Kidney tubule cell (primary cell): ENCODE measurements at regions not wholly inside any gene's neighbourhood (a gene's known extent, or its start where the extent isn't known, plus 50 kb on each side); places are given as distances from the start of the nearest gene placed in this dataset.

Source experiments
- DNase-seq: peaks from one replicate; pipeline ENCODE4 v3.0.0-alpha.2; 2018; ENCODE audit warnings: low spot score

DNA sequence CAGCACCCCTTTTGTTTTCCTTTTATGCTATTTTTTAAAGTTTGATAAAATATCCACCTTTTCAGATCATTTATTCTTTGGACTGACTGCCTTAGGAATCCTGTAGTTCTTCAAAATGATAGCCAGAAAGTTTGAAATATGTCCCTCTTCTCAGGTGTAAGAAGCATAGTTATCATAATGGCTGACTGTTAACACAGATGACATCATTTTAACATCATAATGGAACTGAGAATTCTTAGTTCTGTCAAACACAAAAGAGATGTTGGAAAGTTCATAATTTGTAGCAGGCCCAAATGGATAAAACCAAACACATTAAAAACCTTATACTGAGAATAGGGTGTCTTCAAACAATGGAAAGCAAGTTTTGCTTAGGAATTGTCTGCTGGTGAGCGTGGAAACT lies 1254.4 kb downstream of the ADGRL3 start:
- DNase-seq, result no peak

DNA sequence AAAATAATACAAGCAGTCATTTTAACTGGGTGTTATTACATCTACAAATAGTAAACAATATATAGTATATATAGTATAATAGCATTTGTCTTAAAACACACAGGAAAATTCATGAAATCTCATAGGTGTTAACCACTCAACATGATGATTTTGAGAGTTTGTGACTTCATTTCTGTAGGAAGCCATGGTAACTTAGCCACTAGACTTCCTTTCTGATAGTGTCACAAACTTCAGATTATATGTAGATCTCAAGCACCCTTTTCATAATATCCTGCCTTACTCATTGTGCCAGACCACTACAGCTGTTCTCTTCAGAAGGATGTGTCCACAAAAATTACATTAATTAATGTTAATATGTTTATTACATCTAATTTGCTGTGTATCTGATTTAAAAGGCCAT lies 1250.6 kb downstream of the ADGRL3 start:
- DNase-seq, result no peak

DNA sequence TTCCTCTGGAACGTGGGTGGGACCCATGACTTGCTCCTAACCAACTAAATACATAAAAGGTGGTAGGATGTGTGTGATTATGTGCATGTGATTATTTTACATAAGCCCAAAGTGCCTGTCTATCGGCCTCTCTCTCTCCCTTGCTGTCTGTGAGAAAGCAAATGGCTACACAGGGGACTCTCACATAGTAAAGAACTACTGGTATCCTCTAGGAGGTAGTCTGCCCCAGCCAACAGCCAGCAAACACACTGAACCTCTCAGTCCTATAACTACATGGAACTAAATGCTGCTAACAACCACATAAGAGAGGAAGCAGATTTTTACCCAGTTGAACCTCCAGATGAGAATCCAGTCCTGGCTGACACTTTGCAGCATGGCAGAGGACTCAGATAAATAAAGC lies 1249.4 kb downstream of the ADGRL3 start:
- DNase-seq, result no peak

DNA sequence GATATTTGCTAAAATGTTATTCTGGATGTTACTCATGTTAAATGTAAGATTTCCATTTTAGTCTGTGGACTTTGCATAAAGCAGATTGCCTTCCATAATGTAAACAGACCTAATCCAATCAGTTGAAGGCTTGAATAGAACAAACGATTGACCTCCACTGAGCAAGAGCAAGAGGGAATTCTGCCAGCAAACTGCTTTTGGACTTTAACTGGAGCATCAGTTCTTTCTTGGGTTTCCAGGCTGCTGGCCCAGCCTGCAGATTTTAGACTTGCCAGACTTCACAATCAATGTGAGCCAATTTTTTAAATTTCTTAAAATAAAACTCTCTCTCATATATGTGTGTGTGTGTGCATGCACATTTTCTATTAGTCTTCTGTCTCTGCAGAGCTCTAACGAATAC lies 1248.8 kb downstream of the ADGRL3 start:
- no peak for DNase-seq

DNA sequence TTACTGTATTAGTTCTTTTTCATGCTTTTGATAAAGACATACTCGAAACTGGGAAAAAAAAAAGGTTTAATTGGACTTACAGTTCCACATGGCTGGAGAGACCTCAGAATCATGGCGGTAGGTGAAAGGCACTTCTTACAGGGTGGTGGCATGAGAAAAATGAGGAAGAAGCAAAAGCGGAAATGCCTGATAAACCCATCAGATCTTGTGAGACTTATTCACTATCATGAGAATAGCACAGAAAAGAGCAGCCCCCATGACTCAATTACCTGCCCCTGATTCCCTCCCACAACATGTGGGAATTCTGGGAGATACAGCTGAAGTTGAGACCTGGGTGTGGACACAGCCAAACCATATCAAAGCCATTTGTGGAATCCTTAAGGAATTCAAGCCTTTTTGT lies 1238.9 kb downstream of the ADGRL3 start:
- DNase-seq, result no peak

DNA sequence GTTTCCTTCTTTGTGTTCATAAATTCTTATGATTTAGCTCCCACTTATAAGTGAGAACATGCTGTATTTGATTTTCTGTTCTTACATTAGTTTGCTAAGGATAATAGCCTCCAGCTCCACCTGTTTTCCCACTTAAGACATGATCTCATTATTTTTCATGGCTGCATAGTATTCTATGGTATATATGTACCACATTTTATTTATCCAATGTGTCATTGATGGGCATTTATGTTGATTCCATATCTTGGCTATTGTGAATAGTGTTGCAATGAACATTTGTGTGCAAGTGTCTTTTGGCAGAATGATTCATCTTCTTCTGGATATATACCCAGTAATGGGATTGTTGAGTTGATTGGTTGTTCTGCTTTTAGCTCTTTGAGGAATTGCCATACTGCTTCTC lies 1234.8 kb downstream of the ADGRL3 start:
- no peak for DNase-seq

DNA sequence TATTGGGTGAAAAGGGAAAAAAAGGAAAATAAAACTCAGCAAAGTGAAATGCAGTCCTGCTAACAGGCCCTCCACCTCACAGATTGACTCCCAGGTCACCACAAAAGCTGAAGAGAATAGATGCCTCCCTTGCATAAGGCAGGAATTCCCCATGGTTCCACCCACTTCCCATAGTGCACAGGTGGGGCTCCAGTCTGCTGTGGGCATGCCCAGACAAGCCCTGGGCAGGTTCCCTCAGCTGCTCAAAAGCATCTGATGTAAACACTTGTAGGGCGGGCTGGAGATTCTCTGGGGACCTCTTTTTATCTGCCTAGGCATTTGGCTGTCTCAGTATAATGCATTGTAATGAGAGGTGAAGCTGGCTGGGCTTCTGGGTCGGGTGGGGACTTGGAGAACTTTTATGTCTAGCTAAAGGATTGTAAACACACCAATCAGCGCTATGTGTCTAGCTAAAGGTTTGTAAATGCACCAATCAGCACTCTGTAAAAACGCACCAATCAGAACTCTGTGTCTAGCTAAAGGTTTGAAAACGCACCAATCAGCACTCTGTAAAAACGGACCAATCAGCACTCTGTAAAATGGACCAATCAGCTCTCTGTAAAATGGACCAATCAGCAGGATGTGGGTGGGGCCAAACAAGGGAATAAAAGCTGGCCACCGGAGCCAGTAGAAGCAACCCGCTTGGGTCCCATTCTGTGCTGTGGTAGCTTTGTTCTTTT lies 1231.5 kb downstream of the ADGRL3 start:
- DNase-seq, result peak; percentile 1

DNA sequence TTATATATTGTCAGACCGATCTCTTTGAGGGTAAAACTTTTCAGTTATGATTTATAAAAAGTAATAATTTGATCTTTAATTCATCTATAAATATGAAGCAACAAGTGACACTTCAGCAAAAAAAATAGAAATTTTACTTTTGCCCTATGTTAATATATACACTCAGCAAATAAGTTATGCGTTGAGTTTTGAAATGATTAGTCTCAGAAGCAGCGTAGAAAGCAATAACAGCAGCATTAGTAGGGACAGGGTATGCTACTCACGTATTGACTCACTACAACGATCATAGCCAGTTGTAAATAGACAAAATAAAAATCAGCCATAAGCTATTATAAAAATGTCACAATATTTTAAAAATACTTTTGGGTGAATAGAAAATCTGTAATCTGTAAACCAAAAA lies 1229.2 kb downstream of the ADGRL3 start:
- no peak for DNase-seq

DNA sequence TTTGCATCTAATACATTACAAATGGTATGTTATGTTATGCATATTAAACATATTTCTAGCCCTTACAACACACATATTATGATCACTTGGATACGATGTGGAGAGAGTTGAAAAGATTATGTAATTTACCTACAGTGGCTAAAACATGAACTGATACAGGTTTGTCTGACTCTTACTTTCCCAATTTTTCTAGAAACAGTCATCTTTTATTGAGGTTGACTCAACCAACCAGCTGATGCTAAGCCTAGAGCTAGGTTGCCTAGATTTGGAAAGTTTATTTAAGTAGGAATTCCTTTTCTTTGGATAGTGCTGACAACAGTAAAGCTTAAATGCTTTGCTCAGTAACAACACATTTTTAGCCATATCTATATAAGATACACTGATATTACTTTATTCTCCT lies 1215.1 kb downstream of the ADGRL3 start:
- DNase-seq, result no peak

DNA sequence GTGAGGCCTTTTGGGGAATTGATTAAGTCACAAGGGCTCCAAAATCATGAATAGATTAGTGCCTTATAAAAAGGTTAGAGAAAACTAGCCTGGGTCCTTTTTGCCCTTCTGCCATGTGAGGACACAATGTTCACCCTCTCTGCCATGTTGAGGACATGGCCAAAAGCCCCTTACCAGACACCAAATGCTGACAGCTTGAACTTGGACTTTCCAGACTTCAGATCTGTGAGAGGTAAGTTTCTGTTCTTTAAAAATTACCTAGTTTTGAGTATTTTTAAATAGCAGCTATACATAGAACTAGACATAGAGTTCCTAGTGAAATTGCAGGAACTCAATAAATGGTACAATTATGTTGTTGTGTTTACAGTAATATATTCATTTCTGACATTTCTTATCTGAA lies 1214.4 kb downstream of the ADGRL3 start:
- no peak for DNase-seq

DNA sequence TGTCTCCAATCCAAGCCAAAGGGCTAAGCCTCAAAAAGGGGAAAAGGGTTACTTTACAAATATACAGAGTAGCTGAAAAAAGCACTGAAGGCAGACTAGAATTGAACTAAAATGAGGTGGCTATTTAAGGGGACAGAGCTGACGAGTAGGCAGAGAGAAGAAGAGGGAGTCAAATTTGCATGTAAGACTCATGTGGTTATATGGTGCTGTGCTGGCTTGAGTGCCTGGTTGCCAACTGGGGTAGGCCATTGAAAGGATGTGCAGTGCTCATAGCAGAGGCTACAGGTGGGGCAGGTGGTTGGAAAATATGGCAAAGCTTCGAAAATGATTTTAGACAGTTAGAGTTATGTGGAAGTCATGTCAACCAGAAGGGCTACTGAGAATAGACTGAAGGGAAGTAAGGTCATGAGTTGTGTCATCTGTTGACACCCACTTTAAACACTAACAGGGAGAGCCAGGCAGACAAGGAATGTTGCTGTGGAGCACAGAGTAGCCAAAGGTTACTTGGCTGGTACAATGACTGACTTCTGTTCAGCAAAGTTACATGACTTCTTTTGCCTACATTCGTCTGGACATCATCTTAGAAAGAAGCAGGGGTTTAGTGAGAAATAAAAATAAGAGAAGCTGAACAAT lies 1210.4 kb downstream of the ADGRL3 start:
- DNase-seq, result no peak

DNA sequence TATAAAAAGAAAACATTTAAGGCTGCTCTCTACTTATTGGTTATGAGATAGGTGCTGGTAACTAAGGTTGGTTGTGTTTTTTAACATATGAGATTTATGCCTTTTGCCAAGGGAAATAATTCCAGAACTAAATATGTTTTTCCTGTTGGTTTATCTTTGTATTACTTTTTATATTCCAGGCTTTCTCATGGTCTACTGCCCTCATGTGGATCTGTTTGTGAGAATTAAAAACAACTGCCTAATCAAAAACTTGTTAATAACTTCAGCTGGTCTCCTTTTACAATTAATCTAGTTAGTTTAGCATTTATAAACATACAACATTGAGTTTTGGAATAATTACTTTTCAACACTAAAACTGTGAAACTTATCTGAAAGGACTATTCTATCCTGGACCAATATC lies 1208.3 kb downstream of the ADGRL3 start:
- no peak for DNase-seq

DNA sequence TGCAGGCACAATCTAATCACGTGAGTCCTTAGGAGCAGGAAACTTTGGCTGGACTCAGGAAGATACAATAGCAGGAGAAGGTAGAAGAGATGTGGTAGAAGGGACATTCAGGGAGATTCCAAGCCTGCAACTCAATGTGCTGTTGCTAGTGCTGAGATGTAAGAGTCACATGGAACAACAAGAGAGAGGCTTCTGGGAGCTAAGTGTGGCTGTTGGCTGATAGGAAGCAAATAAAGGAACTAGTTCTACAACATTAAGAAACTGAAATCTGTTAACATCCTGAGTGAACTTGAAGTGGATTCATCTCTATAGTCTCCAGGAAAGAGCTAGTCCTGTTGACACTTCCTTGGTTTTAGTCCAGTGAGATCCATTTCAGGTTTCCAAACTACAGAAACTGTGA lies 1207.4 kb downstream of the ADGRL3 start:
- no peak for DNase-seq

DNA sequence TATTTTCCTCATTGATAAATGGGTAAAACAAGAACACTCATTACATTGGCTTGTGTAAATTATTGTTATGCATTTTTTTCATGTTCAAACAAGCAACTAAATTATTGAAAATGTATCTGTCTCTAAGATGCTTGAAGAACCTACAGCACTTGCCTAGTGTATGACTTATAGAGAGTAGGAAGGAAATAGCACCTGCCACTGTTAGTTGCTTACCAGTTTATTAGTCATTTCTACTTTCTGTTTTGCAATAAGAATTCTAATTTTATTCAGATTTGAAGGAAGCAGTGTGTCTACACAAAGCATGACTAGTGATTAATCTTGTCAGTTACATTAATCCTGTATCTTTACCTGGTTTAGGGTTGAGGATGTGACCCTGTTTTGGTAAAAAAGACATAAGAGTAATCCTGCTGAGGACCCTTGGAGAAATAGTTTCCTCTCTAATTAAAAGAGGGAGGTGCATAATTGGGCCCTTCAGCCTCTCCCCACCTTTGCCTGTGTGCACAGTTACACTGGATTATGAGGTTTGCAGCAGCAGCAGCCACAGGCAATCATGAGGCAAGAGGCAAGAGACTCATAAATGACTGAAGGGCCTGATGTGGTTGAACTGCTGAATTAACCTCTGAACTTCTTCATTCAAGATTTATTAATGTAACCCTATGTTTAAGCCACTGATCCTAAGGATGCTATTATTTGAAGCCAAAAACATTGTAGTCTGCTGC lies 1202.1 kb downstream of the ADGRL3 start:
- DNase-seq, result no peak

DNA sequence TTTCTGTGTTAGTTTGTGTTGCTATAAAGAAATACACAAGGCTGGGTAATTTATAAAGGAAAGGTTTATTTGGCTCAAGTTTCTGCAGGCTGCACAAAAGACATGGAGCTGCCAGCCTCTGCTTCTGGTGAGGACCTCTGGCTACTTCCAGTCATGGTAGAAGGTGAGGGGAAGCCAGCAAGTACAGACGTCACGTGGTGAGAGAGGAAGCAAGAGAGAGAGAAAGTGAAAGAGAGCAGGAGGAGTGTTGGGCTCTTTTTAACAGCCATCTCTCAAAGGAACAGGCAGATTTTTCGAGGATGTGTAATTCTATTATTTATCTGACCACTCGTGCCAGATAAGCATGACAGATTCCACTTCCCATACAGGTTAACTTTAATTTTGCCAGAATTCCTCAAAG lies 1199.1 kb downstream of the ADGRL3 start:
- DNase-seq, result no peak

DNA sequence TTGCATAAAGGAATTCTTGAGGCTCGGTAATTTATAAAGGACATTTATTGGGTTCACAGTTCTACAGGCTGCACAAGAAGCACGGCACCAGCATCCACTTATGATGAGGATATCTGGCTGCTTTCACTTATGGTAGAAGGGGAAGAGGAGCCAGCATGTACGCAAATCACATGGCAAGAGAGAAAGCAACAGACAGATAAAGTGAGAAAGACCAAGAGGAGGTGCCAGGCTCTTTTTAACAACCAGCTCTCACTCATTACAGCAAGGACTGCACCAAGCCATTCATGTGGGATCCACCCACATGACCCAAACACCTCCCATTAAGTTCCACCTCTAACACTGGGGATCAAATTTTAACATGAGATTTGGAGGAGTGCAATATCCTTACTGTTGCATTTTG lies 1198.2 kb downstream of the ADGRL3 start:
- no peak for DNase-seq

DNA sequence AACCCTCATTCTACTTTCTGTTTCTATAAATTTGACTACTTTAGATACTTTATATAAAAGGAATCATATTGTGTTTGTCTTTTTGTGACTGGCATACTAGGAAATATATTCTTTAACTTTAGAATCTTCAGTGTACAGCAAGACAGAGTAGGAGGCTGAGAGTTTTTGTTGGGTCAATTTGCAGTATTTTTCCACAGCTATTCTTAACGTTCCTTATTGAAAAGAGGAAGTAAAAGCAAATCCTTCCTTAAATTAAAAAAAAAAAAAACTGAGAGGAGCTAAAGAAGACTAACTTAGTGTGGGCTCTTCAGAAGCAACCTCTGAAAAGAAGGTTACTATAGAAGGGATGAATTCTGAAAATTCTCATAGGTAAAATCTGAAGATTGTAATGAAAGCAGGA lies 1194.6 kb downstream of the ADGRL3 start:
- no peak for DNase-seq

DNA sequence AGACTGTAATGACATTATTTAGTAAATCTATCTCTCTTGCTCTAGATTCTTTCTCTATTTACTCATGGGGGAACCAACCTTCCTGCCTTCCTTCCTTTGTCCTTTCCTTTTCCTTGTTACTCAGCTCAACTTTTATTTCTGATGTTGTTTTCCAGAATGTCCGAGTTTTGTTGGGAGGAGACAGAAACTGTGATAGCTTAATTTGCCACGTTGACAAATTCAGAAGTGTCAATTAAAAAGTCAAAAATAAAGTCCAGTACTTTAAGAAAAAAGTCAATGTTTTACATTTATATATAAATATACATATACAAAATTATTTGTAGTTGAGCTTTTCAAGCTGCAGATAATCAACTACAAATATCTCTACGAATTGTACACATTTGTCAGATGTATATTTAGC lies 1187.7 kb downstream of the ADGRL3 start:
- DNase-seq, result no peak

DNA sequence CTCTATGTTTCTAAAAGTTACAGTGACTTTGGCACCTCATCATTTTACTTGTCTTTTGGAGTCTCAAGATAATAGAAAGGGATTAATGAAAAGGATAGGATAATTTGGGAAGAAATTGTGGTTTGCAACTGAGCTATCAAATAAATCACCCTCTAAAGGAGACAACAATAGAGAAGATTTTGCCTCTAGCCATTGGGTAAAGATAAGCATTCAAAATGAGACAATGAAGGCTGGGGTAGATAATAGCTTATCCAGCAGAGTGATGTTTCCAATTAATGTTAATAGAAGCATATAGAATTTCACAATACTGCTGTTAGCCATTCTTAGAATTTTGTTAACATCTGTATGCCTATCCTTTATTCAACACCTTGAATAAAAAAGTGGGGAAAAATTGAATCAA lies 1177.6 kb downstream of the ADGRL3 start:
- no peak for DNase-seq

DNA sequence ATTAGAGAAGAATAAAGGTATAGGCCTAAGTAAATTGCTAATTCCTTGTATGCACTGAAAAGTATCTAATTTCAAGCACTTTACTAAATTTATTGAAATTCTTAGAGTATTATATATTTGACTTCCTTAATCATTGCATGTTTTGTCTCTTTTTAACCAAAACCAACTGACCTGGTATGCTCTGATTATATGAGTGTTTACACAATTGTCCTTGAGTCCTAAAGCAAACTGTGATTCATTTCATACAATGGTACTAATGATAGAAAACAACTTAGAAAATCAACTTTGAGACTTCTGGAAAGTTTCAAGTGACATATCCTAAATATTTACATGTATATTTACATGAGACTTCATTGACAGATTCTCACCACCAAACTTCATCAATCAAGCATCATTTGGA lies 1177.1 kb downstream of the ADGRL3 start:
- DNase-seq, result no peak

DNA sequence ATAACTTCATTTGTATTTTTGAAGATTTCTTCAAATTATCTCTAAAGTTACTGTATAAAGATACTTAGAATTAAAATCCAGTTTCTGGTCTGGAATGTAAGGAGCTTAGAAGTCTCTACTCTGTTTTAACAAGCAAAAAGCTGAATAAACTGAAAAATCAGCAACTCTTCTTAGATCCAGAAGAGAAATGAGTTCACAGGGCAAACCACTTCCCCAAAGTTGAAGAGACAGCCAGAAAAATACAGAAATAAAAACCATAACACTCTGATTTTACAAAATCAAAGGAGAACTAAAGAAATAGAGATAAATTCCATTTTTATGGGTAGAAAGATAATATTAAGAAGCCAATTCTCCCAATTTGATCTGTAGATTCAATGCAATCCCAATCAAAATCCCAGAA lies 1166.8 kb downstream of the ADGRL3 start:
- no peak for DNase-seq

DNA sequence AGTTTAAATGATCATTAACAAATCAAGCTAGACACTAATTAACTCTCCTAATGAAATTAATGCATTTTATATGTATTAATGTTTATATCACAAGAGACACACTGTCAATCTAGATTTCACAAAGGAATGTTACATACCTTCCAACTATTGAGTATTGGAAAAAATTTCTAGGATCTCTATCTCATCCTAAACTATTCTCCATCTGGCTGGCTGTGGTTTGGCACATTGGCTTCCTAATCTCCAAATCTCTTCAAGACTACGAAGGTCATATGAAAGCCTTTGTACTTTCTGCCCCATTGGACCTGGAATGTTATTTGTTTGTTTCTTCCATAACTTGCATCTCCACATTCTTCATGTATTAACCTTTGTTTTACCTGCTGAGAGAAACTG lies 1160.0 kb downstream of the ADGRL3 start:
- DNase-seq, result no peak

DNA sequence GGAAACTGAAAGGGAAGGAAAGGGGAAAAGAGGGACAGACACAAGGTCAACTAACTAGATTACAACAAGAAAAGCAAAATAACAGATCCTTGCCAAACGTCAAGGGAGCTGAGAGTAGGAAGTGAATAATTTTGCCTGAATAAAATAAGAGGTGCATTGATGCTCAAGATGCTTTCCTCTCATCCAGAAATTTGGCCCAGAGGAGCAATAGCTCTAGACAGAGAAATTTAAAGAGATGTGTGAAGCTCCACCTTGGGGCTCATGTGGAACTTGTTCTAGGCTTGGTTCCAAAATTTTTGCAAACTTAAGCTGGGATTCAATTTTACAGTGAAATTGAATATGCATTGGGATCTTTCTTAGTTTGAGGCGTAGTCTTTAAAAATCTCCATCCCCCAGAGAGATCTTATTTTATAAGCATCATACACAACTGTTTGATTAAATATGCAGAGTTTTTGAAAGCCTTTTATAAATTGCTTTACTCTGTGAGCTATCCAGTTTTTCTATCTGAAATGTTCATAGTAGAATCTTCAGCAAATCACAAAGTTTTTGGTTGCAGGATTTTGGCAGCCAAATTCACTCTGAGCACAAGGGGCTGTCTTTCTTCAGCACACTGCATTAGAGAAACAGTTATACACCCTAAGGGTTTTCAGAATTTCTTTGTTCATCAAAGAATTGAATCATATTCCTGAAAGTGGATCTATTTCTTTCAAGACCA lies 1159.5 kb downstream of the ADGRL3 start:
- no peak for DNase-seq
